WTC11 (cell line): ENCODE measurements at regions not wholly inside any gene's neighbourhood (a gene's known extent, or its start where the extent isn't known, plus 50 kb on each side); places are given as distances from the start of the nearest gene placed in this dataset.

ENCODE experiments used
- ATAC-seq: fragments of 200-7000 bp; cut with Tn5 transposase; 2 replicates; pipeline ENCODE4 v1.10.0; 2021; ENCODE audit warnings: mild to moderate bottlenecking, moderate library complexity
- CTCF ChIA-PET: fragments of 300-600 bp; sonication (Branson Sonifier 250); formaldehyde crosslinking; loops from one replicate; lab custom pipeline; 2021; ENCODE audit warnings: antibody characterized with exemption; lab: Charles Lee
- POLR2A ChIA-PET: fragments of 350-600 bp; sonication (Branson Sonifier 250); formaldehyde crosslinking; loops from one replicate; lab custom pipeline; 2021; ENCODE audit warnings: antibody characterized with exemption; lab: Charles Lee
- DNase-seq: peaks from one replicate; pipeline ENCODE4 v3.0.0; 2021; ENCODE audit warnings: low spot score
- H3K27ac Mint-ChIP-seq: 2 replicates; pipeline ENCODE4 v1.8.0; 2021; ENCODE audit warnings: mixed read lengths
- H3K27me3 Mint-ChIP-seq: 2 replicates; pipeline ENCODE4 v1.8.0; 2021; ENCODE audit warnings: low read depth, mild to moderate bottlenecking, moderate library complexity, mixed read lengths
- H3K36me3 Mint-ChIP-seq: 2 replicates; pipeline ENCODE4 v1.8.0; 2021; ENCODE audit warnings: mixed read lengths
- H3K4me1 Mint-ChIP-seq: 2 replicates; pipeline ENCODE4 v1.8.0; 2022; ENCODE audit warnings: mixed read lengths
- H3K4me3 Mint-ChIP-seq: 2 replicates; pipeline ENCODE4 v1.8.0; 2021; ENCODE audit warnings: mild to moderate bottlenecking, moderate library complexity, mixed read lengths
- H3K9me3 Mint-ChIP-seq: 2 replicates; pipeline ENCODE4 v1.8.0; 2021; ENCODE audit warnings: mixed read lengths
- ATF1 ChIP-seq: sonication (generic); formaldehyde crosslinking; IDR thresholded peaks from 2 replicates; pipeline ENCODE4 v1.8.1; 2023; ENCODE audit warnings: mild to moderate bottlenecking, moderate library complexity, missing genetic modification reagents
- ATF3 ChIP-seq: sonication (generic); formaldehyde crosslinking; conservative IDR thresholded peaks from 2 replicates; pipeline ENCODE4 v1.8.1; 2022; ENCODE audit warnings: mild to moderate bottlenecking, missing genetic modification reagents
- ESRRA ChIP-seq: sonication (generic); formaldehyde crosslinking; IDR thresholded peaks from 2 replicates; pipeline ENCODE4 v1.8.1; 2022; ENCODE audit warnings: mild to moderate bottlenecking, missing genetic modification reagents, borderline replicate concordance
- GABPB1 ChIP-seq: sonication (generic); formaldehyde crosslinking; IDR thresholded peaks from 2 replicates; pipeline ENCODE4 v1.8.1; 2023; ENCODE audit warnings: mild to moderate bottlenecking, missing genetic modification reagents
- GRHL2 ChIP-seq: fragments of 250-450 bp; sonication (Bioruptor Pico); IDR thresholded peaks from 2 replicates; pipeline ENCODE4 v1.8.0; 2022; ENCODE audit warnings: mild to moderate bottlenecking, moderate library complexity; ENCODE audit not compliant: insufficient replicate concordance, severe bottlenecking
- GTF2I ChIP-seq: fragments of 250-450 bp; sonication (Bioruptor Pico); conservative IDR thresholded peaks from 2 replicates; pipeline ENCODE4 v1.4.0; 2021; ENCODE audit warnings: mild to moderate bottlenecking
- HMGXB4 ChIP-seq: sonication (generic); formaldehyde crosslinking; IDR thresholded peaks from 2 replicates; pipeline ENCODE4 v1.8.1; 2023; ENCODE audit warnings: mild to moderate bottlenecking, moderate library complexity, missing genetic modification reagents
- MAX ChIP-seq: sonication (generic); formaldehyde crosslinking; IDR thresholded peaks from 2 replicates; pipeline ENCODE4 v1.8.0; 2022; ENCODE audit warnings: mild to moderate bottlenecking, missing genetic modification reagents
- NFYB ChIP-seq: sonication (generic); formaldehyde crosslinking; conservative IDR thresholded peaks from 2 replicates; pipeline ENCODE4 v1.8.0; 2022; ENCODE audit warnings: low read depth, missing genetic modification reagents
- NR3C1 ChIP-seq: sonication (generic); formaldehyde crosslinking; conservative IDR thresholded peaks from 2 replicates; pipeline ENCODE4 v1.8.1; 2023; ENCODE audit warnings: low read depth, mild to moderate bottlenecking, missing genetic modification reagents
- OVOL2 ChIP-seq: fragments of 250-450 bp; sonication (Bioruptor Pico); IDR thresholded peaks from 2 replicates; pipeline ENCODE4 v1.9.0; 2021; ENCODE audit warnings: mild to moderate bottlenecking, borderline replicate concordance
- PRRX2 ChIP-seq: fragments of 250-450 bp; sonication (Bioruptor Pico); IDR thresholded peaks from 2 replicates; pipeline ENCODE4 v1.8.0; 2021; ENCODE audit warnings: mild to moderate bottlenecking
- RELA ChIP-seq: sonication (generic); formaldehyde crosslinking; IDR thresholded peaks from 2 replicates; pipeline ENCODE4 v1.8.1; 2022; ENCODE audit warnings: missing genetic modification reagents, mild to moderate bottlenecking, borderline replicate concordance
- SMAD4 ChIP-seq: sonication (generic); formaldehyde crosslinking; IDR thresholded peaks from 2 replicates; pipeline ENCODE4 v1.8.0; 2022; ENCODE audit warnings: mild to moderate bottlenecking, missing genetic modification reagents
- TCF7 ChIP-seq: sonication (generic); formaldehyde crosslinking; IDR thresholded peaks from 2 replicates; pipeline ENCODE4 v1.8.0; 2022; ENCODE audit warnings: mild to moderate bottlenecking, low read depth, missing genetic modification reagents, moderate library complexity
- USF1 ChIP-seq: sonication (generic); formaldehyde crosslinking; IDR thresholded peaks from 2 replicates; pipeline ENCODE4 v1.8.0; 2022; ENCODE audit warnings: mild to moderate bottlenecking, missing genetic modification reagents
- ZNF263 ChIP-seq: sonication (generic); formaldehyde crosslinking; IDR thresholded peaks from 2 replicates; pipeline ENCODE4 v1.8.1; 2022; ENCODE audit warnings: low read depth, mild to moderate bottlenecking, moderate library complexity, missing genetic modification reagents
- ZNF317 ChIP-seq: sonication (generic); formaldehyde crosslinking; IDR thresholded peaks from 2 replicates; pipeline ENCODE4 v1.8.1; 2023; ENCODE audit warnings: low read depth, mild to moderate bottlenecking, moderate library complexity, missing genetic modification reagents, borderline replicate concordance
- ZNF396 ChIP-seq: fragments of 250-450 bp; sonication (Bioruptor Pico); IDR thresholded peaks from 2 replicates; pipeline ENCODE4 v1.8.0; 2021; ENCODE audit warnings: mild to moderate bottlenecking, moderate library complexity, borderline replicate concordance
- ZNF425 ChIP-seq: fragments of 250-450 bp; sonication (Bioruptor Pico); conservative IDR thresholded peaks from 2 replicates; pipeline ENCODE4 v1.9.0; 2021; ENCODE audit warnings: mild to moderate bottlenecking
- ZNF512 ChIP-seq: sonication (generic); formaldehyde crosslinking; IDR thresholded peaks from 2 replicates; pipeline ENCODE4 v1.8.1; 2022; ENCODE audit warnings: missing genetic modification reagents, borderline replicate concordance
- TF ChIP-seq, protein P1 (sequence below): sonication (generic); formaldehyde crosslinking; IDR thresholded peaks from 2 replicates; pipeline ENCODE4 v1.8.1; 2023; ENCODE audit warnings: mild to moderate bottlenecking, missing genetic modification reagents
- TF ChIP-seq, protein P2 (sequence below): sonication (generic); formaldehyde crosslinking; IDR thresholded peaks from 2 replicates; pipeline ENCODE4 v1.8.0; 2023; ENCODE audit warnings: missing genetic modification reagents

GRCh38 chr2:46844443-46844842 lies 71.2 kb downstream of the MCFD2 start (continued):
- no peak for TF ChIP-seq HMGXB4 (CRISPR knock-in tag)
- no peak for TF ChIP-seq NR3C1 (CRISPR knock-in tag)
- no peak for TF ChIP-seq ZNF512 (CRISPR knock-in tag)
- no peak for TF ChIP-seq GRHL2 (CRISPR knock-in tag)
- no peak for TF ChIP-seq SMAD4 (CRISPR knock-in tag)
- no peak for TF ChIP-seq NFYB (CRISPR knock-in tag)
- no peak for TF ChIP-seq OVOL2 (CRISPR knock-in tag)
- no peak for TF ChIP-seq TCF7 (CRISPR knock-in tag)
- TF ChIP-seq ZNF396 (CRISPR knock-in tag): no peak

- CTCF ChIA-PET: no interaction called here
- H3K4me1 Mint-ChIP-seq: no peaks in the 10 kb centered on the region
Observed at GRCh38 chr2:46844034-46844433, 71.6 kb downstream of the MCFD2 start.

More at GRCh38 chr2:46844034-46844433, 71.6 kb downstream of the MCFD2 start:
- Mint-ChIP-seq H3K27ac (no peak overlapping the region), H3K9me3 (no peaks in the 10 kb centered on the region), H3K4me3 (no peak overlapping the region), H3K36me3 (no peaks in the 10 kb centered on the region), H3K27me3 (no peaks in the 10 kb centered on the region)
- no peak for DNase-seq
- POLR2A ChIA-PET: no interaction called here
- TF ChIP-seq GTF2I (CRISPR knock-in tag): no peak
- no peak for TF ChIP-seq ZNF263 (CRISPR knock-in tag)
- TF ChIP-seq, protein P1, sequence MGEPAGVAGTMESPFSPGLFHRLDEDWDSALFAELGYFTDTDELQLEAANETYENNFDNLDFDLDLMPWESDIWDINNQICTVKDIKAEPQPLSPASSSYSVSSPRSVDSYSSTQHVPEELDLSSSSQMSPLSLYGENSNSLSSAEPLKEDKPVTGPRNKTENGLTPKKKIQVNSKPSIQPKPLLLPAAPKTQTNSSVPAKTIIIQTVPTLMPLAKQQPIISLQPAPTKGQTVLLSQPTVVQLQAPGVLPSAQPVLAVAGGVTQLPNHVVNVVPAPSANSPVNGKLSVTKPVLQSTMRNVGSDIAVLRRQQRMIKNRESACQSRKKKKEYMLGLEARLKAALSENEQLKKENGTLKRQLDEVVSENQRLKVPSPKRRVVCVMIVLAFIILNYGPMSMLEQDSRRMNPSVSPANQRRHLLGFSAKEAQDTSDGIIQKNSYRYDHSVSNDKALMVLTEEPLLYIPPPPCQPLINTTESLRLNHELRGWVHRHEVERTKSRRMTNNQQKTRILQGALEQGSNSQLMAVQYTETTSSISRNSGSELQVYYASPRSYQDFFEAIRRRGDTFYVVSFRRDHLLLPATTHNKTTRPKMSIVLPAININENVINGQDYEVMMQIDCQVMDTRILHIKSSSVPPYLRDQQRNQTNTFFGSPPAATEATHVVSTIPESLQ (CRISPR knock-in tag): no peak
- no peak for TF ChIP-seq GABPB1 (CRISPR knock-in tag)
- TF ChIP-seq USF1 (CRISPR knock-in tag): no peak
- TF ChIP-seq, protein P2, sequence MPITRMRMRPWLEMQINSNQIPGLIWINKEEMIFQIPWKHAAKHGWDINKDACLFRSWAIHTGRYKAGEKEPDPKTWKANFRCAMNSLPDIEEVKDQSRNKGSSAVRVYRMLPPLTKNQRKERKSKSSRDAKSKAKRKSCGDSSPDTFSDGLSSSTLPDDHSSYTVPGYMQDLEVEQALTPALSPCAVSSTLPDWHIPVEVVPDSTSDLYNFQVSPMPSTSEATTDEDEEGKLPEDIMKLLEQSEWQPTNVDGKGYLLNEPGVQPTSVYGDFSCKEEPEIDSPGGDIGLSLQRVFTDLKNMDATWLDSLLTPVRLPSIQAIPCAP (CRISPR knock-in tag): no peak
- no peak for TF ChIP-seq ATF3 (CRISPR knock-in tag)
- no peak for TF ChIP-seq PRRX2
- TF ChIP-seq NR3C1 (CRISPR knock-in tag): no peak
- TF ChIP-seq MAX: no peak
- no peak for TF ChIP-seq RELA (CRISPR knock-in tag)
- TF ChIP-seq ZNF425 (CRISPR knock-in tag): no peak
- TF ChIP-seq SMAD4 (CRISPR knock-in tag): no peak
- no peak for TF ChIP-seq ZNF317 (CRISPR knock-in tag)
- TF ChIP-seq ATF1 (CRISPR knock-in tag): no peak
- no peak for TF ChIP-seq ESRRA
- ATAC-seq: no peak
